ENCODE measurements at regions not wholly inside any gene's neighbourhood (a gene's known extent, or its start where the extent isn't known, plus 50 kb on each side); places are given as distances from the start of the nearest gene placed in this dataset.
"Not testable (repeated sequence)": the region's sequence is repeated elsewhere in the genome, so short reads cannot be mapped to it uniquely, and the experiment has no call there.

- DNase-seq (ENCODE audit: low spot score), result no peak
Observed at GRCh38 chr9:10835791-10836463, 223.1 kb upstream of the PTPRD start.

GRCh38 chr9:10843151-10843550 lies 230.3 kb upstream of the PTPRD start:
- DNase-seq (ENCODE audit: low spot score), result no peak

GRCh38 chr9:10855847-10856246 lies 243.0 kb upstream of the PTPRD start:
- no peak for DNase-seq (ENCODE audit: low spot score)

- DNase-seq (ENCODE audit: low spot score), result no peak
Observed at GRCh38 chr9:10858817-10859216, 246.0 kb upstream of the PTPRD start.

- DNase-seq (ENCODE audit: low spot score), result no peak
Observed at GRCh38 chr9:10863476-10863875, 250.7 kb upstream of the PTPRD start.

GRCh38 chr9:10867194-10867593 lies 254.4 kb upstream of the PTPRD start:
- no peak for DNase-seq (ENCODE audit: low spot score)

- no peak for DNase-seq (ENCODE audit: low spot score)
Observed at GRCh38 chr9:10869687-10870086, 256.9 kb upstream of the PTPRD start.

- no peak for DNase-seq (ENCODE audit: low spot score)
Observed at GRCh38 chr9:10873999-10874398, 261.2 kb upstream of the PTPRD start.

GRCh38 chr9:10875752-10876151 lies 262.9 kb upstream of the PTPRD start:
- no peak for DNase-seq (ENCODE audit: low spot score)

- no peak for DNase-seq (ENCODE audit: low spot score)
Observed at GRCh38 chr9:10876333-10876732, 263.5 kb upstream of the PTPRD start.

- DNase-seq (ENCODE audit: low spot score), result not testable (repeated sequence)
Observed at GRCh38 chr9:10890266-10890665, 277.5 kb upstream of the PTPRD start.

GRCh38 chr9:10899509-10899908 lies 286.7 kb upstream of the PTPRD start:
- no peak for DNase-seq (ENCODE audit: low spot score)

- no peak for DNase-seq (ENCODE audit: low spot score)
Observed at GRCh38 chr9:10903969-10904368, 291.2 kb upstream of the PTPRD start.

- no peak for DNase-seq (ENCODE audit: low spot score)
Observed at GRCh38 chr9:10910779-10911178, 298.0 kb upstream of the PTPRD start.

- DNase-seq (ENCODE audit: low spot score), result no peak
Observed at GRCh38 chr9:10911373-10911772, 298.6 kb upstream of the PTPRD start.

- DNase-seq (ENCODE audit: low spot score), result no peak
Observed at GRCh38 chr9:10917001-10917400, 304.2 kb upstream of the PTPRD start.

GRCh38 chr9:10921671-10922070 lies 308.9 kb upstream of the PTPRD start:
- DNase-seq (ENCODE audit: low spot score), result no peak

GRCh38 chr9:10925896-10926295 lies 313.1 kb upstream of the PTPRD start:
- DNase-seq (ENCODE audit: low spot score), result no peak

- no peak for DNase-seq (ENCODE audit: low spot score)
Observed at GRCh38 chr9:10928372-10928771, 315.6 kb upstream of the PTPRD start.

GRCh38 chr9:10930081-10930480 lies 317.3 kb upstream of the PTPRD start:
- no peak for DNase-seq (ENCODE audit: low spot score)

- no peak for DNase-seq (ENCODE audit: low spot score)
Observed at GRCh38 chr9:10946676-10947410, 334.0 kb upstream of the PTPRD start.

- DNase-seq (ENCODE audit: low spot score), result no peak
Observed at GRCh38 chr9:10957878-10958277, 345.1 kb upstream of the PTPRD start.

- DNase-seq (ENCODE audit: low spot score), result no peak
Observed at GRCh38 chr9:10961883-10962282, 349.1 kb upstream of the PTPRD start.

- DNase-seq (ENCODE audit: low spot score), result no peak
Observed at GRCh38 chr9:10983251-10983650, 370.4 kb upstream of the PTPRD start.
